AG20443 (cell line): ENCODE measurements at regions not wholly inside any gene's neighbourhood (a gene's known extent, or its start where the extent isn't known, plus 50 kb on each side); places are given as distances from the start of the nearest gene placed in this dataset.
"Not testable (repeated sequence)": the region's sequence is repeated elsewhere in the genome, so short reads cannot be mapped to it uniquely, and the experiment has no call there.

ENCODE experiments used
- DNase-seq: peaks from one replicate; pipeline ENCODE4 v3.0.0; 2012; ENCODE audit warnings: low spot score, mixed read lengths

- DNase-seq, result no peak
Measured at GRCh38 chr6:106884576-106884975, 90.0 kb downstream of the CD24 start.

GRCh38 chr6:106883808-106884262, 90.7 kb downstream of the CD24 start:
- no peak for DNase-seq

GRCh38 chr6:106882601-106883518, 91.7 kb downstream of the CD24 start:
- DNase-seq, result no peak

GRCh38 chr6:106882138-106882537, 92.4 kb downstream of the CD24 start:
- no peak for DNase-seq

- no peak for DNase-seq
Measured at GRCh38 chr6:106880952-106881351, 93.6 kb downstream of the CD24 start.

GRCh38 chr6:106875782-106876321, 98.7 kb downstream of the CD24 start:
- no peak for DNase-seq

- DNase-seq, result no peak
Measured at GRCh38 chr6:106874481-106874880, 100.0 kb downstream of the CD24 start.

GRCh38 chr6:106872049-106872448, 102.5 kb downstream of the CD24 start:
- DNase-seq, result no peak

- DNase-seq, result no peak
Measured at GRCh38 chr6:106870824-106871717, 103.5 kb downstream of the CD24 start.

GRCh38 chr6:106870069-106870468, 104.5 kb downstream of the CD24 start:
- DNase-seq, result peak; percentile 80

- DNase-seq, result no peak
Measured at GRCh38 chr6:106869203-106869602, 105.3 kb downstream of the CD24 start.

- no peak for DNase-seq
Measured at GRCh38 chr6:106866875-106867658, 107.5 kb downstream of the CD24 start.

GRCh38 chr6:106862858-106863257, 111.7 kb downstream of the CD24 start:
- no peak for DNase-seq

- DNase-seq, result no peak
Measured at GRCh38 chr6:106860940-106861339, 113.6 kb downstream of the CD24 start.

- peak; percentile 35 for DNase-seq
Measured at GRCh38 chr6:106858653-106859092, 115.9 kb downstream of the CD24 start.

GRCh38 chr6:106857771-106858652, 116.5 kb downstream of the CD24 start:
- no peak for DNase-seq

- DNase-seq, result not testable (repeated sequence)
Measured at GRCh38 chr6:106857310-106857709, 117.2 kb downstream of the CD24 start.

GRCh38 chr6:106856227-106856874, 118.2 kb downstream of the CD24 start:
- no peak for DNase-seq

- DNase-seq, result no peak
Measured at GRCh38 chr6:106855117-106855516, 119.4 kb downstream of the CD24 start.
